ENCODE measurements at regions not wholly inside any gene's neighbourhood (a gene's known extent, or its start where the extent isn't known, plus 50 kb on each side); places are given as distances from the start of the nearest gene placed in this dataset.

GRCh38 chr9:18365651-18366050, 108.3 kb upstream of the ADAMTSL1 start:
- no peak for TF ChIP-seq CTCF (IDR thresholded peaks at IDR 0.05; ENCODE audit: low read depth, low read length, missing control alignments)
- no peak for DNase-seq (ENCODE audit: low read depth)
- no peak overlapping the region for H3K4me3 ChIP-seq (ENCODE audit: low read depth, low read length)

- no peak for DNase-seq (ENCODE audit: low read depth)
- TF ChIP-seq CTCF (IDR thresholded peaks at IDR 0.05; ENCODE audit: low read depth, low read length, missing control alignments) = no peak
- H3K4me3 ChIP-seq (ENCODE audit: low read depth, low read length) = no peak overlapping the region
Observed at GRCh38 chr9:18366184-18366583, 107.8 kb upstream of the ADAMTSL1 start.

- no peak overlapping the region for H3K4me3 ChIP-seq (ENCODE audit: low read depth, low read length)
- no peak for TF ChIP-seq CTCF (IDR thresholded peaks at IDR 0.05; ENCODE audit: low read depth, low read length, missing control alignments)
- DNase-seq (ENCODE audit: low read depth) = no peak
Observed at GRCh38 chr9:18368206-18368605, 105.7 kb upstream of the ADAMTSL1 start.

DNA sequence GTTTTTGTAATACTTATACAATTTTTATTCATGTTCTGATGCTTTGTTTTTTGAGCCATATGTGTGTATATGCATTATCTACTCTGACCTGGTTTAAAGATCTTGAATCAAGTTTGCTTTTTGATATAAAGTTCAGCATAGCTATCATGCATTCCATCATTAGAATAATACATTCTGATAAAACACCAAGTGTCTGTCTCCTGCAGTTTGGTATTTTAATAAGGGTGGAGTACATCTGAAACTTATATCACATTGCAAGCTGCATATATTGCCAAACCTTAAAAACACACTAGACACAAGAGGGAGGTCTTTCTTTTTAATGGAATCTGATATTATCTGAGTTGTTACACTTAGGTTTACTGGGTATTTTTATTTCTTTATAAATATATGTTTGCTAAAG, 102.8 kb upstream of the ADAMTSL1 start:
- no peak for TF ChIP-seq CTCF (IDR thresholded peaks at IDR 0.05; ENCODE audit: low read depth, low read length, missing control alignments)
- no peak overlapping the region for H3K4me3 ChIP-seq (ENCODE audit: low read depth, low read length)
- no peak for DNase-seq (ENCODE audit: low read depth)

GRCh38 chr9:18371621-18372020, 102.3 kb upstream of the ADAMTSL1 start:
- no peak for DNase-seq (ENCODE audit: low read depth)
- H3K4me3 ChIP-seq (ENCODE audit: low read depth, low read length) = no peak overlapping the region

DNA sequence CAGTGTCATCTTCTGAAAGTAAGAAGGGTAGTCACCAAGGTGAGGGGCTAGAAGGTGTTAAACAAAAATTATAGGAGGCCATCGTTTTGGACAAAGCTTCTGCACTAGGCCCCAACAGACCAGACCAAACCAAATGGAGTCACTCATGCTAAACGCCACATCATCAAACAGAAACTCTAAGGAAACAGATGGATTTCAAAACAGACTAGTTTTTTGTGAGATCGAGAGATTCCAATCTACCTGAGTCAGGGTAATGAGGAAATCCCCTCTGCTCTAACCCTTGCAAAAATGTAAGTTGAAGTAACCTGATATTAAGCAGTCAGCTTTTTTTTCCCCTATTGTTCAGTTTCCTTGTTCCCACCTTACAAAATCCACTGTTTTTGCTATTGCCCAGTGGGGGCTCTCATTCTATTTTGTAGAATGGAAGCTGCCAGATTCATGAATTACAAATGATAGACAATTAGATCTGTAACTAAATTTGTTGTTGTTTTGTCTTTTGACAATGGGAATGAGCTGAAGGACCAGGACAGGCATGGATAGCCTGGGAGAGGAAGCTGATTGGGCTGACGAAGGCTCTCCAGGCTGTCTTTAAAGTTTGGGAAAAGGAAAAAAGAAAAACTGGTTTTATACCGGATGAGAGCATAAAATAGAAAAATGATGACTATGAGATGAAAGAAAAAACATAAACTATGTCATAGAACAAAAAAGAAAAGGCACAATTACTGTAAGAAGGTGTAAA, 94.7 kb upstream of the ADAMTSL1 start:
- H3K4me3 ChIP-seq (ENCODE audit: low read depth, low read length) = no peak overlapping the region
- DNase-seq (ENCODE audit: low read depth) = no peak
- no peak for TF ChIP-seq CTCF (IDR thresholded peaks at IDR 0.05; ENCODE audit: low read depth, low read length, missing control alignments)

More at GRCh38 chr9:18371621-18372020, 102.3 kb upstream of the ADAMTSL1 start:
- TF ChIP-seq CTCF (IDR thresholded peaks at IDR 0.05; ENCODE audit: low read depth, low read length, missing control alignments) = no peak

DNA sequence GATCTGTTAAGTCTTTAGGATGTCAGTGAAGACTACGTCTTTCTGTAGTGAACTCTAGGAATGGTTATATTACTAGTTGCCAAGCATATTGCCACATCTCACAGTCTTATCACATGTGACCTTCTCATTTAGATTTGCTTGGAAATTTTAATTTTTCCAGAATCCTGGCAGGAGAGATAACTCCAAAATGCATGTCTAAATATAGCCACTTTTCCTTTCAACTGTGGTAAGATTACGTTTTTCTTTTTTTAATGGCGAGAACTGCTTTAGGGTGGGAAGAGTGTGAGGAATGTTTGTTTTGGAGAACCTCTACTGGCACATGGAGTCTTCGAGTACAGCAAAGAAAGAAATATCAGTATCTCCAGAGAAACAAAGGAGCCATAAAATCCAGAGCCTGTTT, 91.7 kb upstream of the ADAMTSL1 start:
- no peak overlapping the region for H3K4me3 ChIP-seq (ENCODE audit: low read depth, low read length)
- TF ChIP-seq CTCF (IDR thresholded peaks at IDR 0.05; ENCODE audit: low read depth, low read length, missing control alignments) = no peak
- DNase-seq (ENCODE audit: low read depth) = no peak
